ENCODE measurements at regions not wholly inside any gene's neighbourhood (a gene's known extent, or its start where the extent isn't known, plus 50 kb on each side); places are given as distances from the start of the nearest gene placed in this dataset.
"Not testable (repeated sequence)": the region's sequence is repeated elsewhere in the genome, so short reads cannot be mapped to it uniquely, and the experiment has no call there.

- TF ChIP-seq POLR2A (IDR thresholded peaks at IDR 0.05; ENCODE audit: low read length); GATA1 (IDR thresholded peaks at IDR 0.05; ENCODE audit: low read depth, low read length): not testable (repeated sequence)
Measured at GRCh38 chr2:87284471-87284772, 262.8 kb upstream of the PLGLB1 start.
